ENCODE measurements at regions not wholly inside any gene's neighbourhood (a gene's known extent, or its start where the extent isn't known, plus 50 kb on each side); places are given as distances from the start of the nearest gene placed in this dataset.

- no peaks in the 10 kb centered on the region for H3K27me3 ChIP-seq (ENCODE audit: low read depth, low read length)
- no peaks in the 10 kb centered on the region for H3K36me3 ChIP-seq (replicated peaks; ENCODE audit: low read depth, low read length)
- TF ChIP-seq EZH2phosphoT487 (IDR thresholded peaks at IDR 0.05; ENCODE audit: low read depth) (no peak), CTCF (IDR thresholded peaks at IDR 0.05; ENCODE audit: low read depth, low read length) (no peak)
- no peaks in the 10 kb centered on the region for H3K9me3 ChIP-seq (ENCODE audit: insufficient read depth, low read length)
- H3K27ac ChIP-seq (ENCODE audit: low read length), result no peak overlapping the region
- H4K20me1 ChIP-seq (ENCODE audit: insufficient read depth, low read length), result no peaks in the 10 kb centered on the region
- no peaks in the 10 kb centered on the region for H3K79me2 ChIP-seq (ENCODE audit: low read length)
- no peak overlapping the region for H3K4me3 ChIP-seq (ENCODE audit: low read length)
- no peak overlapping the region for H3K4me2 ChIP-seq (ENCODE audit: low read length)
- H3K9ac ChIP-seq (ENCODE audit: low read length), result no peak overlapping the region
- H3K4me1 ChIP-seq (ENCODE audit: low read length), result no peaks in the 10 kb centered on the region
- H2AFZ ChIP-seq (ENCODE audit: low read depth, low read length), result no peak overlapping the region
Measured at GRCh38 chr10:130969700-130970099, 341.8 kb downstream of the TCERG1L start.

GRCh38 chr10:130970341-130971122 lies 341.0 kb downstream of the TCERG1L start:
- H3K4me1 ChIP-seq (ENCODE audit: low read length), result no peaks in the 10 kb centered on the region
- no peak for TF ChIP-seq CTCF (IDR thresholded peaks at IDR 0.05; ENCODE audit: low read depth, low read length)
- TF ChIP-seq EZH2phosphoT487 (IDR thresholded peaks at IDR 0.05; ENCODE audit: low read depth), result no peak
- H3K27me3 ChIP-seq (ENCODE audit: low read depth, low read length), result no peaks in the 10 kb centered on the region
- no peak overlapping the region for H2AFZ ChIP-seq (ENCODE audit: low read depth, low read length)
- H3K4me2 ChIP-seq (ENCODE audit: low read length), result no peak overlapping the region
- no peak overlapping the region for H3K4me3 ChIP-seq (ENCODE audit: low read length)
- H3K27ac ChIP-seq (ENCODE audit: low read length), result no peak overlapping the region
- no peaks in the 10 kb centered on the region for H3K36me3 ChIP-seq (replicated peaks; ENCODE audit: low read depth, low read length)
- H3K79me2 ChIP-seq (ENCODE audit: low read length), result no peaks in the 10 kb centered on the region
- H4K20me1 ChIP-seq (ENCODE audit: insufficient read depth, low read length), result no peaks in the 10 kb centered on the region
- H3K9me3 ChIP-seq (ENCODE audit: insufficient read depth, low read length), result no peaks in the 10 kb centered on the region
- H3K9ac ChIP-seq (ENCODE audit: low read length), result no peak overlapping the region

GRCh38 chr10:130971123-130971435 lies 340.4 kb downstream of the TCERG1L start:
- Histone ChIP-seq H3K27ac (ENCODE audit: low read length) (no peak overlapping the region), H3K36me3 (replicated peaks; ENCODE audit: low read depth, low read length) (no peaks in the 10 kb centered on the region), H3K9me3 (ENCODE audit: insufficient read depth, low read length) (no peaks in the 10 kb centered on the region), H3K9ac (ENCODE audit: low read length) (no peak overlapping the region), H2AFZ (ENCODE audit: low read depth, low read length) (no peak overlapping the region), H4K20me1 (ENCODE audit: insufficient read depth, low read length) (no peaks in the 10 kb centered on the region), H3K27me3 (ENCODE audit: low read depth, low read length) (no peaks in the 10 kb centered on the region), H3K4me2 (ENCODE audit: low read length) (no peak overlapping the region), H3K79me2 (ENCODE audit: low read length) (no peaks in the 10 kb centered on the region), H3K4me3 (ENCODE audit: low read length) (no peak overlapping the region), H3K4me1 (ENCODE audit: low read length) (no peaks in the 10 kb centered on the region)
- TF ChIP-seq CTCF (IDR thresholded peaks at IDR 0.05; ENCODE audit: low read depth, low read length) (no peak), EZH2phosphoT487 (IDR thresholded peaks at IDR 0.05; ENCODE audit: low read depth) (no peak)

DNA sequence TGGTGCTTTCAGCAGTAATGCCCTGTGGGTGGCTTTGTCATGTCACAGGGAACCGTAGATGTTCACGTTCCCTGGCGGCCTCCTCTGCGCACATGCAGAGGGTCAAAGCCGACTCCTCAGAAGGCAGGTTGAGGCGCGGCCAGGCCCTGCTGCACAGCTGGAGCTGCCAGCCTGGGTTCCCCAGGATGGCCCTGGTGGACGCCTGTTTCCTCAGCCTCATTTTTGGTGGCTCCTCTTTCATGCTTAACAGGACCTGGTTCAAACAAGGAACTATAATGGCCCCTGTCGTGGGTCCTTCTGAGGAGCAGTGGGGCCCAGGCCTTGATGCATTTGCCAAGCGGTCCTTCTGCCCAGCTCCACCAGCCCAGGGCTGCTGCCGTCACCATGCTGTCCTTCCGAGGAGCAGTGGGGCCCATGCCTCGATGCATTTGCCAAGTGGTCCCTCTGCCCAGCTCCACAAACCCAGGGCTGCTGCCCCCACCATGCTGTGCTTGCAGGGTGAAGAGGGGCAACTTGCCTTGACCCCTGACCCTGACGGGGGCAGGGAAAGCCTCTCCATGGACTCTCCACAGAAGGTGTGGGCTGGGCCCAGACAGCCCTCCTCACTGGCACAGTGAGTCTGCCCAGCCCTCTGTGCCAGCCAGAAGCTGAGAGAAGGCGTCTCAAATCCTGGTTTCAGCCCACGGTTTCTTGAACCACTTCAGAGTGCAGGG lies 338.2 kb downstream of the TCERG1L start:
- no peaks in the 10 kb centered on the region for H3K36me3 ChIP-seq (replicated peaks; ENCODE audit: low read depth, low read length)
- TF ChIP-seq CTCF (IDR thresholded peaks at IDR 0.05; ENCODE audit: low read depth, low read length), result no peak
- H4K20me1 ChIP-seq (ENCODE audit: insufficient read depth, low read length), result no peaks in the 10 kb centered on the region
- no peaks in the 10 kb centered on the region for H3K9me3 ChIP-seq (ENCODE audit: insufficient read depth, low read length)
- H2AFZ ChIP-seq (ENCODE audit: low read depth, low read length), result no peak overlapping the region
- H3K4me1 ChIP-seq (ENCODE audit: low read length), result no peaks in the 10 kb centered on the region
- H3K27me3 ChIP-seq (ENCODE audit: low read depth, low read length), result no peaks in the 10 kb centered on the region
- no peak overlapping the region for H3K4me2 ChIP-seq (ENCODE audit: low read length)
- no peak overlapping the region for H3K27ac ChIP-seq (ENCODE audit: low read length)
- H3K4me3 ChIP-seq (ENCODE audit: low read length), result no peak overlapping the region
- no peaks in the 10 kb centered on the region for H3K79me2 ChIP-seq (ENCODE audit: low read length)
- H3K9ac ChIP-seq (ENCODE audit: low read length), result no peak overlapping the region

Measured in OCI-LY3 (cell line).